ENCODE measurements at regions not wholly inside any gene's neighbourhood (a gene's known extent, or its start where the extent isn't known, plus 50 kb on each side); places are given as distances from the start of the nearest gene placed in this dataset.
A peak's percentile ranks its signal among the peaks of the same experiment; 100 is the strongest.
"Not testable (repeated sequence)": the region's sequence is repeated elsewhere in the genome, so short reads cannot be mapped to it uniquely, and the experiment has no call there.

GRCh38 chr1:143698016-143698415 lies 273.8 kb downstream of the FAM72C start:
- peak; percentile 1 for DNase-seq (ENCODE audit: low spot score)

- no peak for DNase-seq (ENCODE audit: low spot score)
These were observed 277.7 kb downstream of the FAM72C start for GRCh38 chr1:143694085-143694484.

DNA sequence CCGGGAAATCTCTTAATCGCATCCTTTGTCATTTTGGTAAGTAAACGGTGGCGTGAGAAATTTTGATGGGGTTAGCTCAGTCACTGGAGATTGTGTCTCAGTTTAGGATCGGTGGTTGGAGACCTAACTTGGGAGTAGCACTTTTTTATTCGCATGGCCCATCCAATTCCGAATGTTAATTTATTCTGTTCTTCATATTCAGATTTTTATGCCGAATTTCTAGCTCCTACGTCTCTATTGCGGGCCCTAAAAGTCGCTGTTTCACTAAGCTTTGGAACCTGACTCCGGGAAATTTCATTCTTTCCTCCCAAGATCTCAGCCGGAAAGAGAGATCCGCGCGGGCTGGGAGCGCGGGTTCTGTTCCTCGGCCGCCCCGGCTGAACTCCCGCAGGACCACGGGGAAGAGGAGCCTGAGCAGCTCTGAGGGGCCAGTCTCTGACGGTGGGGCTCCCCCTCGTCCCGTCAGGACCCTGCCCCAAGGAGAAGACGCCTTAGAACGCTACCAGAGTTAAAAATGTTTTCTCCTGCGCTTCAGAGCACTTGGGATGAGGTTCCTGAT lies 279.7 kb downstream of the FAM72C start:
- DNase-seq (ENCODE audit: low spot score), result no peak

GRCh38 chr1:143691400-143691891 lies 280.3 kb downstream of the FAM72C start:
- no peak for DNase-seq (ENCODE audit: low spot score)

DNA sequence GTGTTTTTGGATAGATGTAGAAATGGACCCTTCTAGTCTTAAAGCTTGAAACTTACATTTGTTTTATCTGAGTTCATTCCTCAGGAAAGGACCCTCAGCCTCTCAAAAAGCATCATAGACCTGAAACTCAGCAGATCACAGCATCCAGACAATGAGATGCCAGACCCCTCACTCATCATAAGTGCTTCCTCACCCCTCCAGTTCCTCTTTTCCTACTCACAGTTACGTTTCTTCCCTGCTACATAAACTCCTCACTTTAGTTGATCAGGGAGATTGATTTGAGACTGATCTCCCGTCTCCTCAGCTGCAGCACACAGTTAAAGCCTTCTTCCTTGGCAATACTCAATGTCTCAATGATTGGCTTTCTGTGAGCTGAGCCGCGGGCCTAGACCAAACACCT lies 282.0 kb downstream of the FAM72C start:
- no peak for DNase-seq (ENCODE audit: low spot score)

GRCh38 chr1:143680304-143680703 lies 291.5 kb downstream of the FAM72C start:
- no peak for DNase-seq (ENCODE audit: low spot score)

DNA sequence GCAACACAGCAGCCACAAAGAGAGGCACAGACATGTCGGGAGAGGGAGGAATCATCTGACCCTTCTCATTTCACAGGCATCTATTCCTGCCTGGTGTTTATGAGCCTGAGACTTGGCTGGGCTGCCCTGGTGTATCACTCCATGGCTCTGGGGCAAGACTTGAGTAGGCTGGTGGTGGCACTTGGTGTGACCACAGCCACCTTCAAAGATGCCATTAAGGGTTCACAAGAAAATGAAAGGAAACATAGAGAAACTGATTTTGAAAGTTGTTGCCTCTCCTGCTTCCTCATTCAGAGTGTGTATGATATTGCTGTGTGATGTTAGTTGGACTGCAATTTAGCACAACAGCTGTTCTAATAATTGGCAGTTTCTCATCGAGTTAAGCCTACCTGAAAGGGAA lies 298.8 kb downstream of the FAM72C start:
- no peak for DNase-seq (ENCODE audit: low spot score)

DNA sequence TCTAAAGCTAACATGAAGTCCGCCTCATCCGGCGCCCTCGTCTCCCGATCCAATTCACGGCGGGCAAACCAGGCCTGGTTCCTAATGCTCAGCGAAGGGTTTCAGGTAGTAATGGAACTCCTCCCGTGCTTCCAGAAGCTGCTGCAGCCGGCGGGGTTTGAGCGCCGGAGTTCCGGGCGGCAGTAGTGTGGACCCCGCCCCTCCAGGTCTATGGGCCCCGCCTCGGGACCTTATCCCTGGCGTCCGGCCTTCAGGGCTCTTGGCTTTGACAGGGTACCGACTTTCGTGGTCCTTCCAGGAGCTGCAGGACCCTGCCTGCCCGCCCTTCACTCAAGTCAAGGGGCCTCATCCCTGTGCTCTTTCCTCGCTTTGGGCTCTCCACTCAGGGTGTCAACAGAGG lies 304.1 kb downstream of the FAM72C start:
- DNase-seq (ENCODE audit: low spot score), result no peak

- DNase-seq (ENCODE audit: low spot score), result no peak
These were observed 304.9 kb downstream of the FAM72C start for GRCh38 chr1:143666851-143667250.

DNA sequence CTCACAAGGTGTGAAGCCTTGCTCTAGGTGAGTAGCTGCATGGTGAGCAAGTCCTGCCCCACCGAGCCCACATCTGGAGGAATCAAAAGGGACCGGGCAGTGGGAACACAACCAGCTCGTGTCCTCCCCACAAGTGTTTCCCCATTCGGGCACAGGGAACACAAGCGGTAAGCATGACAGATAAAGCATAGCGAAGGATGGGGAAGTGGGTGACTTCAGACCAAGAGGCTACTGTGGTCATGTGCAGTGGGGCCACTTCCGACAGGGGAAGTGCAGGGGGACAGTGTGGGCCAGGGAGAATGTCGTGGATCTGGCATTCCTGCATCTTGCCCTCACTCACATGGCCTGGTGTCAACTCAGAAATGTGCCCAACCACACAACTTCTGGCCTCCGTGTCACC lies 306.2 kb downstream of the FAM72C start:
- DNase-seq (ENCODE audit: low spot score), result no peak

GRCh38 chr1:143663056-143663455 lies 308.7 kb downstream of the FAM72C start:
- not testable (repeated sequence) for DNase-seq (ENCODE audit: low spot score)

DNA sequence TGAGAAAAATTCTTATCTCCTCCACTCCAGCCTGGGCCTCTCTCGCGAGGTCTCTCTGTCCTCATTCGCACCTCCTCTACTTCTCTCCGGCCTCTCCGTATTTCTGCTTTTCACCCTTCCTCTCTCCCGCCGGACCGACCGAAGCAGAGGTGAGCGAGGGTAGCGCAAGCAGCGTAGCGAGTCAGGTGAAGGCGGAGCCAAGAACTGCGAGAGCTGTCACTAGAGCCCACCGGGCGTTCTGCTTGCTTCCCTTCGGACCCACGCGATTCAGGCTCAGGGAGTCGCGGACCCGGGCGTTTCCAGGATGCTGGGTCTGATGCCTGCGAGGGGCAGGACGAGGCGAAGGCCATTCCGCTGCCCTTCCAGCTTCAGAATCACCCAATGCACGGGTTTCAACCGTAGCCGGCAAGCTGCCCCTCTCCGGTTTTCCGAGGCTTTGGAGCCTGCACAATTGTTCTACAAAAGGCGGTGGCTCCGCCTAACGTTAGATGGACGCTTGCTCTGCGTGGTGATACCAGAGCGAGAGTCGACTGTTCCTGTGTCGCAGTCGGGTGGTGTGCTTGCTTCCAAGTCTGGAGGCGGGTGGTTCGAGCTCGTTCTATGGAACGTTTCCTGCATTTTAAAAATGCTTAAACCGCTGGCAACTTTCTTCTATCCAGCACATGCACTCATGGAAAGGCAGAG lies 310.2 kb downstream of the FAM72C start:
- DNase-seq (ENCODE audit: low spot score), result no peak

DNA sequence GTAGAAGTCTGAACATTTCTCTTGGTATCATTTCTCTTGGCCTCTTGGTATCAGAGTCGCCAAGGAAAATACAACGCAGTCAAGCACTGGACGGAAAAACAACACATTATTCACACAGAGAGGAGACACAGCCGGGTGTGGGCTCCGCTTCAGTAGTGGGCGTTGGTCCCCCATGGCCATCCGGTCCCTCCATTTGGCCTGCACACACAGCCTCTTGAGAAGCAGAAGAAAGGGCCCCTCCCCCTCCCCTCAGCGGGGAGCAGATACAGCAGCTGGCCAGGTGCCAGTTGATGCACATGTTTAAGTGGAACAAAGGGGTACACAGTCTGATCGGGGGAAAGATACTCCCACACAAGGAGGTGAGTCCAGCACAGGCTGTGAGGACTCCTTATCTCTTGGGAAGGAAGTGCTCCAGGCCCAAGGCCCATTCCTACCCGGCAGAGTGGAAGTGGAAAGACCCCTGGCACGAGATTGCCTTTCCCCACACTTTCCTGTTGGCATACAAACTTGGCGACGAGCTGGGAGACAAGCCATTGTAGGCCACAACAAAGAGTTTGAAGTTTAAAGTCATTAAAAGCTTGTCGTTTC lies 311.3 kb downstream of the FAM72C start:
- DNase-seq (ENCODE audit: low spot score), result no peak

DNA sequence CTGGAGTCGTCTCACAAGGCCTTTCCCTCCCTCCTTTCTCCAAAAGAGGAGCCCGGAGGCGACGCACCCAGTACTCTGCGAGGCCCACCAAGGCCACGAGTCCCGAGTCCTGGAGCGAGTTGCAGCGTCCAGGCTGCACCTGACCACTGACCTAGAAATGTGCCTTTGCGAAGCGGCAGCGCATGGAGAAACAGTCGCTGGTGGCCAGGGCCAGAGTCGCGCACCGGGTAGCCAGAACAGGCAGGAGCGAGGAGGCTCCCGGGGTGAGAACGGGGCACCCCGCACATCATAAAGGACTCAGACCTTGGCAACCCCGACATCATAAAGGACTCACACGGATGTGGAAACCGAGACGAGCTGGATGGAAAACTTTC lies 318.4 kb downstream of the FAM72C start:
- DNase-seq (ENCODE audit: low spot score), result no peak

DNA sequence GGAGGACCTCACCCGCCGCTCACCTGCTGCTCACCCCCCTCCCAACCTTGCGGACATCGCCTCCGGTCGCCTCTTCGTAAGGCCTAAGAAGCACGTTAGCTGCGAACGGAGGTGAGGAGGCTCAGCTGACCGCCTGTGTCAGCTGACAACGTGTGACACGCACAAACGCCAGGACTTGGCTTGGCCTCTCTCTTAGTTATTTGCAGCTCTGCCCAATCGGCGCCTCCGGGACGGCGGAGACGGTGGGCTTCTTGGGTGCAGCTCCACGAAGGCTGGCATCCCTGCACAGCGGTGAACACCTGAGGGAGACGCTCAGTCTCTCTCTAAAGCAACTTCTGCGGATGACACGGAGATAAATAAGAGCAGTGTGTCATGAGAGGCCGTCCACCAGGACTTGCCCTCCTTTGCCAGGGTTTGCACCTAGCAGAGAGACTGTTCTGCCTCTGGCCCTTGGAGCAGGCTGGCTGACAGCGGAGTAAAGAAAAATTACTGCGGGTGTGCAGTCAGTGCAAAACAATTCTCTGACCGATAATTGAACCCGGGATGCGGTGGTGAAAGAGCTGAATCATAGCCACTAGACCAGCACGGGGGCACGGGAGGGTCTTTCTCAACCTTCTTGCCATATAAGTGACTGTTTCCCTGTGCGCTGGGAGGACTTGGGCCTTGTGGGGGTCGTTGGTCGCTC lies 318.9 kb downstream of the FAM72C start:
- no peak for DNase-seq (ENCODE audit: low spot score)

DNA sequence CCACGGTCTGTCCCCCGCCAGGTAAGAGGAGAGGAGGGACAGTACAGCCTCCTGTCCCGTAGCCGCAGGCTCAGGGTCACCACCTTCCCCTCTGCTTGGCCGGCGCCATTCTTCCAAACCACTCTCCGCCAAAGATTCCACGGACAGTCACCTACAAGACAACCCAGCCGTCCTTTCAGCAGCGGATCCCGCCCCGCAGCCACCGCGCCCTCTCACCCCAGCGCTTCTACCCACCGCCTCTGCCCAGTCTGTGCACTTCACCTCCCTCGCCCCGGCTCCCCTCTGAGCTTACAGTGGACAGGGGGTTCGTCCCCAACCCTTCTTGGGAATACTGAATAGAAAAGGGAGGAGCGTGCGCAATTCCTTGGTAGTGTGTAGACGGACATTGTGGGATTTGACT lies 319.6 kb downstream of the FAM72C start:
- DNase-seq (ENCODE audit: low spot score), result no peak

DNA sequence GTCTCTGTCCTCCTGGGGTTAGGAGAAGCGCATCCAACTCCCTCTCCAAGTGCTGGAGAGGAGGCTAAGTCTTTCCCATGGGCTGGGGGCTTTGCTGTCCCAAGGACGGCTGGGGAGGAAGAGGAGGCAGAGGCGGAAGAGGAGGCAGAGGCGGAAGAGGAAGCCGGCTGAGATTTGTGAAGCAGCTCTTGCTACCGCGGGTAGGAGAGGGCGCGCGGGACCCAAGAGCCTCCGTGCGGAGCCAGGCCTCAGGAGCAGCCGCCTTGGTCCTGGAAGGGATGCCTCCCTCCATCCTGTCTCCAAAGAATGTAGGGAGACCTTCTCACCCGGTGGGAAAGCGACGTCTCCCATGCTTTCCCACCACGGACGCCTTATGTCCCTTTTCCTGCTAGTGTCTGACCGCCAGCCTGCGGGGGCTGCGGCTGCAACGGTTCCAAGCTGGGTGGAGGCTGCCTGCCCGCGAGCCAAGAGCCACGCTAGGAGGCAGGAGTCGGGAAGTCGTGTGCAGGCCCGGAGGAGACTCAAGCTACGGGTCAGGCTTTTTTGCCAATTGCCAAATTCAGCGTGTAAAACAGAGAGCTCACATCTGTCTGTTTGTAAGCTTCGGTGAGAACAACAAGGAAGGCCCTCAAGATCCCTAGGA lies 320.3 kb downstream of the FAM72C start:
- DNase-seq (ENCODE audit: low spot score), result no peak

DNA sequence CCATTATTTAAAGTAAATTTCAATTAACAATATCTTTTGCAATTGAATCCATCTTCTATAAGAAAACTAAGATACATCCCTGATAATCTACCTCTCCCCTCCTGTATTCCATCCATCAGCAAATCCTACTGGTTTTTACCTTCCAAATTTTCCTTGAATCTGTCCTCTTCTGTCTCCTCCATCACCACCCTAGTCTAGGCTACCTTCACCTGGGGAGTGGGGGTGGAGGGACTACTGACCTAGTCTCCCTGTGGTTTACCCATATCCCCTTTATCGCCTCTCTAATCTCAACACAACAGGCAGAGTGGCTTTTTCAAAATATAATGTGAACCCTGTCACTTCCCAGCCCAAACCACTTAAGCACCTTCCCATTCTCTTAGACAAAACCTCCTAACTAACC lies 327.8 kb downstream of the FAM72C start:
- DNase-seq (ENCODE audit: low spot score), result not testable (repeated sequence)

- no peak for DNase-seq (ENCODE audit: low spot score)
These were observed 328.5 kb downstream of the FAM72C start for GRCh38 chr1:143643148-143643885.

- no peak for DNase-seq (ENCODE audit: low spot score)
These were observed 345.9 kb downstream of the FAM72C start for GRCh38 chr1:143625886-143626285.

GRCh38 chr1:143619851-143620250 lies 351.9 kb downstream of the FAM72C start:
- no peak for DNase-seq (ENCODE audit: low spot score)

GRCh38 chr1:143611159-143611558 lies 360.6 kb downstream of the FAM72C start:
- no peak for DNase-seq (ENCODE audit: low spot score)
